ENCODE measurements at regions not wholly inside any gene's neighbourhood (a gene's known extent, or its start where the extent isn't known, plus 50 kb on each side); places are given as distances from the start of the nearest gene placed in this dataset.

GRCh38 chr6:4559281-4559875, 216.8 kb upstream of the CDYL start:
- H3K9me3 Mint-ChIP-seq (ENCODE audit: unreplicated experiment): no peaks in the 10 kb centered on the region
- H3K36me3 Mint-ChIP-seq (ENCODE audit: low read depth, unreplicated experiment): peaks cover 6% of the 10 kb centered on the region
- peaks cover 32% of the 10 kb centered on the region for H3K4me1 Mint-ChIP-seq (ENCODE audit: unreplicated experiment)
- TF ChIP-seq CTCF (IDR thresholded peaks at IDR 0.05; ENCODE audit: unreplicated experiment): no peak
- no peak for DNase-seq (ENCODE audit: low spot score)
- no peak overlapping the region for H3K4me3 Mint-ChIP-seq (ENCODE audit: unreplicated experiment)
- no peak overlapping the region for H3K27ac Mint-ChIP-seq (ENCODE audit: unreplicated experiment)
- H3K27me3 Mint-ChIP-seq (ENCODE audit: unreplicated experiment): peaks cover 2% of the 10 kb centered on the region

DNA sequence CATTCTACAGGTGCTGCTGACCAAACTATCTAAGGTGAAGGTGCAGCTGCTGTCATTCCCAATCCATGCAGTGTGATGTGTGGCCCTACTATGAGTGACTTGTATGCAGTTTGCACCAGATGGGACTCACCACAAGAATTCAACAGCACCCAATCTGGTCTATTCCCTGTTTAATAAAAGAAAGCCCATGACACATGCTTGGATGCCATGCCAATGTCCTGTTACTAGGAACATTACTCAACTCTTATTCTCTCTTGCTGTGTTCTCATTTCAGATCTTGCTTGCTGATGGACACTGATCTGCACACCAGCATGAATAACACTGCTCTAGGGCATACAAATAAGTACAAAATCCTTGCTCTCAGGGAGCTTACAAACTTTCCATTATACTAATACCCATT, 221.6 kb upstream of the CDYL start:
- TF ChIP-seq CTCF (IDR thresholded peaks at IDR 0.05; ENCODE audit: unreplicated experiment): no peak
- peaks cover 10% of the 10 kb centered on the region for H3K36me3 Mint-ChIP-seq (ENCODE audit: low read depth, unreplicated experiment)
- H3K27ac Mint-ChIP-seq (ENCODE audit: unreplicated experiment): no peak overlapping the region
- H3K27me3 Mint-ChIP-seq (ENCODE audit: unreplicated experiment): peaks cover 2% of the 10 kb centered on the region
- no peak overlapping the region for H3K4me3 Mint-ChIP-seq (ENCODE audit: unreplicated experiment)
- peaks cover 20% of the 10 kb centered on the region for H3K4me1 Mint-ChIP-seq (ENCODE audit: unreplicated experiment)
- H3K9me3 Mint-ChIP-seq (ENCODE audit: unreplicated experiment): peaks cover 3% of the 10 kb centered on the region
- DNase-seq (ENCODE audit: low spot score): no peak

- H3K4me1 Mint-ChIP-seq (ENCODE audit: unreplicated experiment): peaks cover 15% of the 10 kb centered on the region
- peaks cover 8% of the 10 kb centered on the region for H3K36me3 Mint-ChIP-seq (ENCODE audit: low read depth, unreplicated experiment)
- H3K27me3 Mint-ChIP-seq (ENCODE audit: unreplicated experiment): peaks cover 2% of the 10 kb centered on the region
- H3K4me3 Mint-ChIP-seq (ENCODE audit: unreplicated experiment): no peak overlapping the region
- no peak for TF ChIP-seq CTCF (IDR thresholded peaks at IDR 0.05; ENCODE audit: unreplicated experiment)
- H3K9me3 Mint-ChIP-seq (ENCODE audit: unreplicated experiment): peaks cover 3% of the 10 kb centered on the region
- no peak for DNase-seq (ENCODE audit: low spot score)
- H3K27ac Mint-ChIP-seq (ENCODE audit: unreplicated experiment): no peak overlapping the region
Measured at GRCh38 chr6:4553387-4553786, 222.8 kb upstream of the CDYL start.

- DNase-seq (ENCODE audit: low spot score): no peak
- H3K27me3 Mint-ChIP-seq (ENCODE audit: unreplicated experiment): peaks cover 2% of the 10 kb centered on the region
- no peak for TF ChIP-seq CTCF (IDR thresholded peaks at IDR 0.05; ENCODE audit: unreplicated experiment)
- peaks cover 8% of the 10 kb centered on the region for H3K36me3 Mint-ChIP-seq (ENCODE audit: low read depth, unreplicated experiment)
- no peak overlapping the region for H3K4me3 Mint-ChIP-seq (ENCODE audit: unreplicated experiment)
- peaks cover 15% of the 10 kb centered on the region for H3K4me1 Mint-ChIP-seq (ENCODE audit: unreplicated experiment)
- H3K27ac Mint-ChIP-seq (ENCODE audit: unreplicated experiment): no peak overlapping the region
- peaks cover 3% of the 10 kb centered on the region for H3K9me3 Mint-ChIP-seq (ENCODE audit: unreplicated experiment)
Measured at GRCh38 chr6:4550227-4550597, 226.0 kb upstream of the CDYL start.

GRCh38 chr6:4549556-4550226, 226.5 kb upstream of the CDYL start:
- DNase-seq (ENCODE audit: low spot score): no peak
- no peak overlapping the region for H3K4me3 Mint-ChIP-seq (ENCODE audit: unreplicated experiment)

More at GRCh38 chr6:4549556-4550226, 226.5 kb upstream of the CDYL start:
- peaks cover 15% of the 10 kb centered on the region for H3K4me1 Mint-ChIP-seq (ENCODE audit: unreplicated experiment)
- peaks cover 3% of the 10 kb centered on the region for H3K9me3 Mint-ChIP-seq (ENCODE audit: unreplicated experiment)
- no peak for TF ChIP-seq CTCF (IDR thresholded peaks at IDR 0.05; ENCODE audit: unreplicated experiment)
- peaks cover 2% of the 10 kb centered on the region for H3K27me3 Mint-ChIP-seq (ENCODE audit: unreplicated experiment)
- H3K27ac Mint-ChIP-seq (ENCODE audit: unreplicated experiment): no peak overlapping the region
- H3K36me3 Mint-ChIP-seq (ENCODE audit: low read depth, unreplicated experiment): peaks cover 8% of the 10 kb centered on the region

All from endothelial cell (in vitro differentiated cells).